ENCODE measurements at regions not wholly inside any gene's neighbourhood (a gene's known extent, or its start where the extent isn't known, plus 50 kb on each side); places are given as distances from the start of the nearest gene placed in this dataset.

- no peak for DNase-seq (ENCODE audit: low read depth)
- TF ChIP-seq CTCF (IDR thresholded peaks at IDR 0.05; ENCODE audit: control insufficient read depth, insufficient read depth, low read depth, low read length, missing control alignments) = no peak
- H3K4me3 ChIP-seq (ENCODE audit: control insufficient read depth, low read depth, low read length) = no peak overlapping the region
These were observed 369.2 kb upstream of the IL12A start for GRCh38 chr3:159619341-159619885.

GRCh38 chr3:159620281-159620680 is 368.4 kb upstream of the IL12A start:
- TF ChIP-seq CTCF (IDR thresholded peaks at IDR 0.05; ENCODE audit: control insufficient read depth, insufficient read depth, low read depth, low read length, missing control alignments) = no peak
- H3K4me3 ChIP-seq (ENCODE audit: control insufficient read depth, low read depth, low read length) = no peak overlapping the region
- DNase-seq (ENCODE audit: low read depth) = no peak

- no peak overlapping the region for H3K4me3 ChIP-seq (ENCODE audit: control insufficient read depth, low read depth, low read length)
- peak; percentile 52 for DNase-seq (ENCODE audit: low read depth)
- no peak for TF ChIP-seq CTCF (IDR thresholded peaks at IDR 0.05; ENCODE audit: control insufficient read depth, insufficient read depth, low read depth, low read length, missing control alignments)
These were observed 367.8 kb upstream of the IL12A start for GRCh38 chr3:159620873-159621272.

GRCh38 chr3:159624616-159625015 is 364.0 kb upstream of the IL12A start:
- no peak overlapping the region for H3K4me3 ChIP-seq (ENCODE audit: control insufficient read depth, low read depth, low read length)
- DNase-seq (ENCODE audit: low read depth) = no peak
- TF ChIP-seq CTCF (IDR thresholded peaks at IDR 0.05; ENCODE audit: control insufficient read depth, insufficient read depth, low read depth, low read length, missing control alignments) = no peak

GRCh38 chr3:159625594-159625993 is 363.0 kb upstream of the IL12A start:
- no peak for DNase-seq (ENCODE audit: low read depth)
- H3K4me3 ChIP-seq (ENCODE audit: control insufficient read depth, low read depth, low read length) = no peak overlapping the region
- TF ChIP-seq CTCF (IDR thresholded peaks at IDR 0.05; ENCODE audit: control insufficient read depth, insufficient read depth, low read depth, low read length, missing control alignments) = no peak

GRCh38 chr3:159626598-159626997 is 362.0 kb upstream of the IL12A start:
- TF ChIP-seq CTCF (IDR thresholded peaks at IDR 0.05; ENCODE audit: control insufficient read depth, insufficient read depth, low read depth, low read length, missing control alignments) = no peak
- no peak for DNase-seq (ENCODE audit: low read depth)
- H3K4me3 ChIP-seq (ENCODE audit: control insufficient read depth, low read depth, low read length) = no peak overlapping the region

GRCh38 chr3:159627229-159627628 is 361.4 kb upstream of the IL12A start:
- H3K4me3 ChIP-seq (ENCODE audit: control insufficient read depth, low read depth, low read length) = no peak overlapping the region
- TF ChIP-seq CTCF (IDR thresholded peaks at IDR 0.05; ENCODE audit: control insufficient read depth, insufficient read depth, low read depth, low read length, missing control alignments) = no peak
- no peak for DNase-seq (ENCODE audit: low read depth)
